VCaP (cell line): ENCODE measurements at regions not wholly inside any gene's neighbourhood (a gene's known extent, or its start where the extent isn't known, plus 50 kb on each side); places are given as distances from the start of the nearest gene placed in this dataset.

ENCODE experiments used
- H3K27ac ChIP-seq: fragments of 450-650 bp; 2 replicates; pipeline ENCODE4 v1.5.1; 2017
- TF ChIP-seq, protein P1 (sequence below): fragments of 450-650 bp; conservative IDR thresholded peaks from 2 replicates; pipeline ENCODE4 v1.5.1; 2017; ENCODE audit warnings: mild to moderate bottlenecking, moderate library complexity

DNA sequence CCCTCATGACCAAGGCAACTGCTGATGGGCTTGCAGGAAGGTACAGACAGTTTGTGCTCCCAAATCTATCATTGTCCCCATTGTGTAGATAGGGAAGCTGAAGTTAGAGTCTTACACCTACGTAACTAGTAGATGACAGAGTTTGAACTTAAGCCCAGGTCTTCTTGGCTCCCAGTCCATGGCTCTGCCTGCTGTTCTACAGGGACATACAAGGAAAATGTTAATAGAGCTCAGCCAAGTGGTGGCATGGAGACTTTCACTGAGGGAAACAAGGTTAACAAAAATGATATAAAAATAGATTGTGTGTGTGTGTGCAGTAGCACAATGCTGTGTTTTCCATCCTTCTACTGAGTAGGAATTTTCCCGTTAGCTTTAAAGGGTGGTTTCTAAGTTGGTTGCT lies 936.5 kb downstream of the RPA4 start:
- TF ChIP-seq, protein P1, sequence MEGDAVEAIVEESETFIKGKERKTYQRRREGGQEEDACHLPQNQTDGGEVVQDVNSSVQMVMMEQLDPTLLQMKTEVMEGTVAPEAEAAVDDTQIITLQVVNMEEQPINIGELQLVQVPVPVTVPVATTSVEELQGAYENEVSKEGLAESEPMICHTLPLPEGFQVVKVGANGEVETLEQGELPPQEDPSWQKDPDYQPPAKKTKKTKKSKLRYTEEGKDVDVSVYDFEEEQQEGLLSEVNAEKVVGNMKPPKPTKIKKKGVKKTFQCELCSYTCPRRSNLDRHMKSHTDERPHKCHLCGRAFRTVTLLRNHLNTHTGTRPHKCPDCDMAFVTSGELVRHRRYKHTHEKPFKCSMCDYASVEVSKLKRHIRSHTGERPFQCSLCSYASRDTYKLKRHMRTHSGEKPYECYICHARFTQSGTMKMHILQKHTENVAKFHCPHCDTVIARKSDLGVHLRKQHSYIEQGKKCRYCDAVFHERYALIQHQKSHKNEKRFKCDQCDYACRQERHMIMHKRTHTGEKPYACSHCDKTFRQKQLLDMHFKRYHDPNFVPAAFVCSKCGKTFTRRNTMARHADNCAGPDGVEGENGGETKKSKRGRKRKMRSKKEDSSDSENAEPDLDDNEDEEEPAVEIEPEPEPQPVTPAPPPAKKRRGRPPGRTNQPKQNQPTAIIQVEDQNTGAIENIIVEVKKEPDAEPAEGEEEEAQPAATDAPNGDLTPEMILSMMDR, result no peak

DNA sequence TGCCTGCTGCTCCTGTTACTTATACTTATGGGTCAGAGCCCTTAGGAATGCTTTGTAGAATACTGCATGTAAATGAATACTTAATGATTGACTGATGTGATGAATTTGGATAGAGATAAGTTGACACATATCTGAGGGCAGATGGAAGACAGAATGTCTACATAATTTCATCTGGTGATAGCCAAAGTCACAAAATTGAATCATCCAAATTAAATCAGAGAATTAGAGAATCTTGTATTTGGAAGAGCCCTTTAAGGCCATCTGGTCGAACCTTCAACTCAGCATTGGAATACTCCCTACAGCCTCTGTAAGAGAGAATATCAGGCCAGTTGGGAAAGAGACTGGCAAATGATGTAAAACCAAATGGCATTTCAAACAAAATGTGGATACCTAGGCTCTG lies 944.8 kb downstream of the RPA4 start:
- TF ChIP-seq, protein P1, result no peak
- no peak overlapping the region for H3K27ac ChIP-seq

More for the DNA sequence above, 936.5 kb downstream of the RPA4 start:
- no peak overlapping the region for H3K27ac ChIP-seq

DNA sequence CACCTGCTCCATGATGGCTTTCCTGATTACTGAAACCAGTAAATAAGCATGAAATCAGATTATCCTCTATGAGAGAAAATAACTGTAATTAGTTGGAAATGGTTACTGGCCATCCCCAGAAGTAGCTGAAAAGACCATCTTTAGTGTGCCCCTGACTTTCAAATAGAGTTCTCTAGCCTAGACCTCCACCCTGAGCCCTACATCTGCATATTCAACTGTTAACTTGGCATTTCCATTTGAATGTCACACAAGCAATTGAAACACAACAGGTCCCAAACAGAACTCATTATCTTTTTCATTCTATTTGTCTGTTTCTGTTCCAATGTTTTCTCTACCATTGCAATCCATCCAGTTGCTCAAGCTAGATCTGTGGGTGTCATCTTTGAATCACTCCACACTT lies 952.3 kb downstream of the RPA4 start:
- TF ChIP-seq, protein P1, result no peak
- H3K27ac ChIP-seq, result no peak overlapping the region

DNA sequence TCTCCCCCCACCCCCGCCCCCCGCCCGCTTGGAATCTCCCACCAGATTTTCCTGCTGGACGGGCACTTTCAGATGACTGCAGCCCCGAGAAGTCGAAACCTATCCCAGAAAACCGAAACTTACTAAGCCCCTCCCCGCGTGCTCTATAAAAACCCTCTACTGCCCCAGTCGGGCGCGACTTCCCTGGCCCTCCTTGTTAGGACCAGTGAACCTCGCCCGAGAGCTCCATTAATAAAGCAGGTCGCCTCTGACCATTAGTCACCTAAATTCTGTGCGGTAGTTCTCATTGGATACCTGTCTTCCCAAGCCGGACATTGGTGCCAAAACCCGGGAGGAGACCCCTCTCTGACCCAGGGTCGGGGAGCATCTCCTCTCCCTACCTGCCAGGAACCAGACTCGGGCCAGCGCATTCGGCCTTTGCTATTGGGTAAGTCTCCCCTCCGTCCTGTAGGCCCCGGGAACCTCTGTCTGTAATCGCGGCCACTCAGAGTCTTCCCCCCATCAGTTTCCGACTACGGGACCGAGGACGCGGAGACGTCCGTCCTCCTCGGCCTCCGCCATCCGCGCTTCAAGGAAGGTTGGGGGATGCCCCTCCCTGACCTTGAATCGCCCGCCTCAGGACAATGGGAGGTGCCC lies 958.0 kb downstream of the RPA4 start:
- TF ChIP-seq, protein P1, result no peak
- H3K27ac ChIP-seq, result no peak overlapping the region

DNA sequence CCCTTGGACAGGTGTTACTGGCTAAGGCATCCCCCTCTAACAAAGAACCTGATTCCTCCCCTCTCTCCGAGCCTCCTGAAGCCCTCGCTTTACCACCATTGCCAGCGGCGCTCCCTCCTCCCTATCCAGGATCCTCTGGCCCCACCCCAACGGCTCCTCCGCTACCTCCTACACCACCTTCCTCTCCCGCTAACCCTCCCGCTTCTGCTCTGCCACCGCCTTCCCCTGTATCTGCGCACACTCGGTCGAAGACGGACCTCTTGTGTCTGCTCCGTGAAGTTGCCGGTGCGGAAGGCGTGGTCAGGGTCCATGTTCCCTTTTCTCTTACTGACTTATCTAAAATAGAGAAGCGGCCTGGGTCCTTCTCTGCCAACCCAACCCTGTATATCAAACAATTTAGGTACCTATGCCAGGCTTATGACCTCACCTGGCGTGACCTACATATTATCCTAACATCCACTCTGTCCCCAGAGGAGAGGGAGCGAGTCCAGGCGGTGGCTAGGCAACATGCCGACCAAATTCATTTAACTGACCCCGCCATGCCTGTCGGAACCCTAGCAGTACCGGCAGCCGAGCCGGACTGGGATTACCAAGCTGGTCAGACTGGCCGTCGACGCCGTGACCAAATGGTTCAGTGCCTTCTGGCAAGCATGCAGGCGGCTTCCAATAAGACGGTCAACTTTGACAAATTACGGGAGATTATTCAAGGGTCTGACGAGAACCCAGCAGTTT lies 958.9 kb downstream of the RPA4 start:
- TF ChIP-seq, protein P1, result no peak
- no peak overlapping the region for H3K27ac ChIP-seq

DNA sequence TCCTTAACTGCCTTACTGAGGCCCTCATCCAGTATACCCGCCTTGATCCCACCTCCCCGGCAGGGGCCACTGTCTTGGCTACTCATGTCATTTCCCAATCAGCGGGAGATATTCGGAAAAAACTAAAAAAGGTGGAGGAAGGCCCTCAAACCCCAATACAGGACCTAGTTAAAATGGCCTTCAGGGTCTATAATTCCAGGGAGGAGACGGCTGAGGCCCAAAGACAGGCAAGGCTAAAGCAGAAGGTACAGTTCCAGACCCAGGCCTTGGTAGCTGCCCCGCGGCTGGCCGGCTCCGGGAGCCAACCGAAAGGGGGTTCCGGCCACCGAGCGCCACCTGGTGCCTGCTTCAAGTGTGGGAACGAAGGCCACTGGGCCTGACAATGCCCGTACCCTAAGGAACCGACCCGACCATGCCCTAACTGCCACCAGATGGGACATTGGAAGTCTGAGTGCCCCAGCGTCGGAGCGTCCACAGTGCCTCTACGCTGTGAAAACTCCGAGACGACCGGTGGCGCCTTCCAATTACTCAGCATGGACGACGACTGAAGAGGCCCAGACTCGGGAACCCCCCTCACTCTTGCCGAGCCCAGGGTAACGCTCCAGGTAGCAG lies 959.6 kb downstream of the RPA4 start:
- H3K27ac ChIP-seq, result no peak overlapping the region
- TF ChIP-seq, protein P1, result no peak

DNA sequence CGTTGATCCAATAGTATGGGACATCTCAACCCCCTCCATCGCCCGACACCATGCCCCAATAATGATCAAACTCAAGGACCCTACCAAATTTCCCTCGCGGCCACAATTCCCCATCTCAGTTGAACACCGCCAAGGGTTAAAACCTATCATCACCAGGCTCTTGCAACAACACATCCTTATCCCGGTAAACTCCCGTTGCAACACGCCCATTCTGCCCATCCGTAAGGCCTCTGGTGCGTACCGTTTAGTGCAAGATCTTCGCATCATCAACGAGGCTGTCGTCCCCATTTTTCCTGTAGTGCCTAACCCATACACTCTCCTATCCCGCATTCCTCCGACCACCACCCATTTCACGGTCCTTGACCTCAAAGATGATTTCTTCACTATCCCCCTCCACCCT lies 960.5 kb downstream of the RPA4 start:
- TF ChIP-seq, protein P1, result no peak
- no peak overlapping the region for H3K27ac ChIP-seq
